GM18858 (cell line): ENCODE measurements at regions not wholly inside any gene's neighbourhood (a gene's known extent, or its start where the extent isn't known, plus 50 kb on each side); places are given as distances from the start of the nearest gene placed in this dataset.

Experiments
- ATAC-seq: cut with Tn5 transposase; IDR thresholded peaks from one replicate; pipeline ENCODE4 v1.9.1; 2021; ENCODE audit not compliant: unreplicated experiment

- ATAC-seq = no peak
Observed at GRCh38 chr5:17888155-17888554, 253.9 kb downstream of the TAF11L14 start.

- ATAC-seq = no peak
Observed at GRCh38 chr5:17890501-17890900, 256.2 kb downstream of the TAF11L14 start.

DNA sequence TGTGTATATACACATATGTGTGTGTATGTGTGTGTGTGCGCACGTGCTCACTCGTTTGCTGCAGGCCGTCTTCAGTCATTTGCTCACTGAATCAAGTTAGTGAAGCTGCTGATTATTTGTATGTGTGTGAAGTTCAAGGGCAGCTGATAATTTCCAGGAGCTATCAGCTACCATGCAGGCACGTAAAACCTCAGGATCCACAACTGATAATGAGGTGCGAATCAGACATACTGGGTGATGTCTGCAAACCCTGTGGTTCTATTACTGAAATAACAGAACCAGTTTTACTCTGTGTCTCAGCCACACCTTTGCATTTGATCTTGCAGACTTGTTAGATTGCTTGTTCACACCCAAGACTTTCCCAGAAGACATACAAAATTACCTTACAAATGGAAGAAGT lies 257.6 kb downstream of the TAF11L14 start:
- no peak for ATAC-seq

- no peak for ATAC-seq
Observed at GRCh38 chr5:17893026-17893635, 258.9 kb downstream of the TAF11L14 start.

- no peak for ATAC-seq
Observed at GRCh38 chr5:17895288-17896033, 261.2 kb downstream of the TAF11L14 start.

DNA sequence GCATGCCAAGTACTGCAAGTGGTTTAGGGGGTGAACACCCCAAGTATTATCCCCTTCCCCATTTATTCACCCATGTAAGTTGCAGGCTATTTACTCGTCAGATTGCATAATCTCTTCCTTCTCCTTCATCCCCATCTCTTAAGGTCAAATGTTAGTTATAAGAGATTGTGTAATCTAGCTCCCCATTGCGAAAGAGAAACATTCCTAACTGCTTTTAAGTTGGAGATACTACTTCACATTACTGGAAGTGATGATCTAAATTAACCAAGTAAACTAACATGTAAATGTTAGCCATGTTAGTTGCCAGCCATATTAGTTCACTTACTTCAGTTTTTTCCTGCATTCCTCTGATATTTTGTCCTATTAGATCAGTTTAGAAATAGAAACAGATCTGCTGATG lies 262.3 kb downstream of the TAF11L14 start:
- ATAC-seq = no peak

- ATAC-seq = no peak
Observed at GRCh38 chr5:17897776-17898175, 263.5 kb downstream of the TAF11L14 start.

GRCh38 chr5:17898766-17899165 lies 264.5 kb downstream of the TAF11L14 start:
- no peak for ATAC-seq

DNA sequence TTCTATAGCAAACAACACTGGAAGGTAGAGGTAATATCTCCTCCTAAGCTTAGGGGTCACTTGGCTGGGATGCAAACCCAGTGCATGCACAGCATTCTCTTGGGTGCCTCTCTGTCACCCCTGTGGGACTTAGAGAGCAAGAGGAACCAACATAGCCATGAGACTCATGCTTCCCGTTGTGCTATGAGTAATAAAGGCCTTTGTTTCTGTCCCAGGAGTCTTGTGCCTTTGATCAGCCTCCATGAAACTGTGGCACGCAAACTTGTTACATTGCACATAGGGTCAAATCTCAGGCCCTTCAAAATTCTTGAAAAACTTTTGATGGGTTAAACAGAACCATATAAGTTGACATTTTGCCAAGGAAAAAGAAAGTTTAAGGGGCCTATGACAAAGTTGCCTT lies 272.8 kb downstream of the TAF11L14 start:
- peak; percentile 48 for ATAC-seq

GRCh38 chr5:17910318-17910717 lies 276.1 kb downstream of the TAF11L14 start:
- ATAC-seq = peak; percentile 79

GRCh38 chr5:17912794-17913193 lies 278.5 kb downstream of the TAF11L14 start:
- peak; percentile 48 for ATAC-seq

DNA sequence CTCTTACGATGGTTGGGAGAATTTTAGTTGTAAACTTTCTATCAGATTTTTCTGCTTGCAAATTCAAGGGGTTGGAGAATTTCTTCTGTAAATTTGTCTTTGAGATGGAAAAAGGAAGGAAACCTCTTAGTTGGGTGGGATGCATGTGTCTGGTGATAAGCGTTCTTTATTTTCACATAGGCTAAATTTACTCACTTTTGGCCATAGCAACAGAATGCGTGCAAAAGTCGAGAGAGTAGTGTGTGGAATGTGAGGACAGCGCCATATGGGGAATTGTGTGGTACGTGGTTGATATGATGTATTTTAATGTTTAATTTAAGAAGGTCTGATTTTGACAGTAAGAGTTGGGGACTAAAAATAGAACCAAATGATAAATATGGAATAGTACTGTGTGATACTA lies 282.2 kb downstream of the TAF11L14 start:
- no peak for ATAC-seq

DNA sequence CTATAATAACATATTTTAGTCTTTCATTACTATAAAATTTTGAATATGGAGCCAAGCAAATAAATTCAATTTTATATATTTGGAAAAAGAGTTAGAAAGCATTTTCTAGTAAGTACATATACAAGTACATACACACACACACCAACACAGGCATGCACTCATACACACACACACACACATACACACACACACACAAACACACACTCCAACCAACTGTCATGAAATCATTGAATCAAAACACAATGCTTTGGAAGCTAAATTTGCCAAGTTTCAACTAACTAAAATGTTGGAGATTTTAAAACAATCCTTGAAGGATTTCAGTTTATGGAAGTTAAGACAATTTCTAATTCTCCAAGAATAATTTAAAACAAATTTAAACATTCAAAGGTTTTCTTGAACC lies 283.2 kb downstream of the TAF11L14 start:
- no peak for ATAC-seq

DNA sequence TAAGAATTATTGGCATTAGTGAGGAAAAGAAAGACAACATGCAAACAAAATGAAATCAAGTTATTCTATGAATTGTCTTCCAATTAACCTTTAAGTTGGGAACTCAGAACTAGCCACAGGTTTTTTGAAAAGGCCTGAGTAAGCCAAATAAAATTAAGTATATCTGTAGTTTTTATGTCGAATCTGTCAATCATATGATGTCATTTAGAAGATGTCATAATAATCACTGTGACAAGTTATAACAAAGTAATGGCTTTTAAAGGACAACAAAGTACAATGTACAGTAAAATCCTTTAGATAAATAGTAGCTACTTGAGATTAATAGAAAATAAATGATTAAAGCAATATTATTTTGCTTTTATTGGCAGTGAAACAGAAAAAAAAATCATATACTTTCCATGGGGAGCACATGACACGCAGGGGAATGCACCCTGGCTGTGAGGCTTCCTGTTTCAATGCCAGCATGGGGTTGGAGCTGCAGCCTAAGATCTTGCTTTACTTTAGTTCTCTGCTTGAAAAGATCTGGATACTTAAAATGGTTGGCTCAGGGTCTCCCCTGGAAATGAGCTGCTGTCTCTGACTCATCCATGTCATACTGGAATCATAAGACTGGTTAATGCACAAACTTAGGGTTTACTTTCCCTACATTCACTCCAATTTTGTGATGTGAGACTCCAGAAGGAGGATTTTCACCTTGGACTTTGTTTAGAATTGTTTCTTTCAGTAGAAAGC lies 284.3 kb downstream of the TAF11L14 start:
- ATAC-seq = no peak

DNA sequence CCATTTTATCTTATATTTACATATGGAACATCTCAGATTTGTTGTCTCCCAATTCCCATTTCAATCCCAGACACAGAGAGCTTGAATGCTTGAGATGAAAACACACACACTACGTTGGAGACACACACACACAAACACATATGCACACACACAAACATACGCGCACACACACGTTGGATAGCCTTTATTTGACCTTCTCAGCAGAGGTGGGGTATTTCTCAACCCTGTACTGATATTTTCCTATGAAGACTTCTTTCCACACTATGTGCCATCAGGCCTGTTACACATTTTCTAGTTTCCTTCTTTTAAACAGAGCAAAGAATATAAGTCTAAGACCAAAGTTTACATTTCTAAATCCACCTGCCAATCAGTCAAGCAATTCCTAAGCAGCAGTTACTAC lies 291.0 kb downstream of the TAF11L14 start:
- ATAC-seq = no peak

DNA sequence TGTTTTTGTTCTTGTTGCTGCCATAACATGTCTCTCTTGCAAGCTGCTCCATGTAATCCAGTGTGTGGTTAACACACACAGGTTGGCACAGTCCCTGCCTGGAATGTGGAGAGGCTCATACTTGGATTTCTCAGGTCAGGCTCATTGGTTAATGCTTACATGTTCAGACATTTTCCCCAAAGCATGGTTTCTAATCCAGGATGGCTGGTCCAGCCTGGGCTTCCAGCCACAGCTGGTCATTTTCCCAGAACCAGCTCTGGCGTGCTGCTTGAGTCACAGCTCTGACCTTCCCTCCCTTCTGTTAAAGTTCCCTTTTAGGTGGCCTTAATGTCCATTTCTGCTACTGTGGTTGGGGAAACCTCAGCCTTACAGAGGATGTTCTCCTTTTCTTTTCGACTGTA lies 294.3 kb downstream of the TAF11L14 start:
- no peak for ATAC-seq

- no peak for ATAC-seq
Observed at GRCh38 chr5:17929171-17929570, 294.9 kb downstream of the TAF11L14 start.

- ATAC-seq = no peak
Observed at GRCh38 chr5:17930346-17930745, 296.1 kb downstream of the TAF11L14 start.

- ATAC-seq = no peak
Observed at GRCh38 chr5:17944046-17944445, 309.8 kb downstream of the TAF11L14 start.

DNA sequence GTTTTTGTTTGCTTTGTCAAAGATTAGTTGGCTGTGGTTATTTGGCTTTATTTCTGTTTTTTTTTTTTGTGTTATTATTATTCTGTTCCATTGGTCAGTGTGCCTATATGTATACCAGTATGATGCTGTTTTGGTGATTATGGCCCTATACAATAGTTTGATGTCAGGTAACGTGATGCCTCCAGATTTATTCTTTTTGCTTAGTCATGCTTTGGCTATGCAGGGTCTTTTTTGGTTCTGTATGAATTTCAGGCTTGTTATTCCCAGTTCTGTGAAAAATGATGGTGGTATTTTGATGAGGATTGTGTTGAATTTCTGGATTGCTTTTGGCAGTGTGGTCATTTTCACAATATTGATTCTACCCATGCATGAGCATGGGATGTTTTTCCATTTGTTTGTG lies 312.8 kb downstream of the TAF11L14 start:
- ATAC-seq = no peak

DNA sequence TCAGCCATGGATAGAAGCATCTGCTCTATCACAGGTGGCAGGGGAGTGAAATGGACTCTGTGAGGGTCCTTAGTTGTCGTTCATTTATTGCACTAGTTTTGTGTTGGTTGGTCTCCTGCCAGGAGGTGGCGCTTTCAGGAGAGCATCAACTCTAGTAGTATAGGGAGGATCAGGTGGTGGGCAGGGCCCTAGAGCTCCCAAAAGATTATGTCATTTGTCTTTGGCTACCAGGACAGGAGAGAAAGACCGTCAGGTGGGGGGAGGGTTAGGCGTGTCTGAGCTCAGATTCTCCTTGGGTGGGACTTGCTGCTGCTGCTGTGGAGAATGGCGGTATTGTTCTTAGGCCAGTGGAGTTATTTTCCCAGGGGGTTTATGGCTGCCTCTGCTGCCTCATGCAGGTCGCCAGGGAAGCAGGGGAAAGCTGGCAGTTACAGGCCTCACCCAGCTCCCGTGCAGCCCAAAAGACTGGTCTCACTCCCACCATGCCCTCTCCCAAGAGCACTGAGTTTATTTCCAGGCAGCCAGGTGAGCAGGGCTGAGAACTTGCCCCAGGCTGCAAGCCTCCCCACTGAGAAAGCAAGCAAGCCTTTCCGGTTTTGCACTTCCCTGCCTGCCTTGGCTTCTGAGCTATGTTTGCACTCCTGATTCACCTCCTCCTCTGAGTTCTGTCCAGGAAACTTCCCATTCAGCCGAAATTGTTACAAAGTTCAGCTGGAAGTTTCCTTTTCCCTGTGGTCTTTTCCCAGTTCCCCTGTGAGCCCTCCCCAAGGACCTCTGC lies 317.3 kb downstream of the TAF11L14 start:
- no peak for ATAC-seq
